ENCODE measurements at regions not wholly inside any gene's neighbourhood (a gene's known extent, or its start where the extent isn't known, plus 50 kb on each side); places are given as distances from the start of the nearest gene placed in this dataset.

DNA sequence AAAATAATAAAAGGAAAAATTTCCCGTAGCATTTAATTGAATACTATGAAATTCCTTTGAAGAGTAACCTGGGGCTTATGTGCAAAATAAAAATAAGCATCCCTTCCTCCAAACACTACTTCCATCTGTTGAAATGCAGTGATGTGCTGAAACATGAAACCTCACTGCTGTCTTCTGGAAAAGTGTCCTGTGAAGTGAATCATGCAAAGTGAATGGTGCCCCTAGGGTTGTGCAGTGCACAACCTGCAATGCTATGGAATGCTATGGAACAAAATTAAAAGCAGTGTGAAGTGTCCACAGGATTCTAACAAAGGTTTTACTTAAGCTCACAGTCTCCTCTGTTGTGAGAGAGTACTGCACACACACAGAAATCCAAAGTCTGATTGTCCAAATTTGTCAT, 480.9 kb downstream of the ETV1 start:
- TF ChIP-seq, protein P1, sequence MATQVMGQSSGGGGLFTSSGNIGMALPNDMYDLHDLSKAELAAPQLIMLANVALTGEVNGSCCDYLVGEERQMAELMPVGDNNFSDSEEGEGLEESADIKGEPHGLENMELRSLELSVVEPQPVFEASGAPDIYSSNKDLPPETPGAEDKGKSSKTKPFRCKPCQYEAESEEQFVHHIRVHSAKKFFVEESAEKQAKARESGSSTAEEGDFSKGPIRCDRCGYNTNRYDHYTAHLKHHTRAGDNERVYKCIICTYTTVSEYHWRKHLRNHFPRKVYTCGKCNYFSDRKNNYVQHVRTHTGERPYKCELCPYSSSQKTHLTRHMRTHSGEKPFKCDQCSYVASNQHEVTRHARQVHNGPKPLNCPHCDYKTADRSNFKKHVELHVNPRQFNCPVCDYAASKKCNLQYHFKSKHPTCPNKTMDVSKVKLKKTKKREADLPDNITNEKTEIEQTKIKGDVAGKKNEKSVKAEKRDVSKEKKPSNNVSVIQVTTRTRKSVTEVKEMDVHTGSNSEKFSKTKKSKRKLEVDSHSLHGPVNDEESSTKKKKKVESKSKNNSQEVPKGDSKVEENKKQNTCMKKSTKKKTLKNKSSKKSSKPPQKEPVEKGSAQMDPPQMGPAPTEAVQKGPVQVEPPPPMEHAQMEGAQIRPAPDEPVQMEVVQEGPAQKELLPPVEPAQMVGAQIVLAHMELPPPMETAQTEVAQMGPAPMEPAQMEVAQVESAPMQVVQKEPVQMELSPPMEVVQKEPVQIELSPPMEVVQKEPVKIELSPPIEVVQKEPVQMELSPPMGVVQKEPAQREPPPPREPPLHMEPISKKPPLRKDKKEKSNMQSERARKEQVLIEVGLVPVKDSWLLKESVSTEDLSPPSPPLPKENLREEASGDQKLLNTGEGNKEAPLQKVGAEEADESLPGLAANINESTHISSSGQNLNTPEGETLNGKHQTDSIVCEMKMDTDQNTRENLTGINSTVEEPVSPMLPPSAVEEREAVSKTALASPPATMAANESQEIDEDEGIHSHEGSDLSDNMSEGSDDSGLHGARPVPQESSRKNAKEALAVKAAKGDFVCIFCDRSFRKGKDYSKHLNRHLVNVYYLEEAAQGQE (IDR thresholded peaks at IDR 0.05; ENCODE audit: low read depth): no peak
- no peak for TF ChIP-seq TAF1 (IDR thresholded peaks at IDR 0.05; ENCODE audit: low read depth)

DNA sequence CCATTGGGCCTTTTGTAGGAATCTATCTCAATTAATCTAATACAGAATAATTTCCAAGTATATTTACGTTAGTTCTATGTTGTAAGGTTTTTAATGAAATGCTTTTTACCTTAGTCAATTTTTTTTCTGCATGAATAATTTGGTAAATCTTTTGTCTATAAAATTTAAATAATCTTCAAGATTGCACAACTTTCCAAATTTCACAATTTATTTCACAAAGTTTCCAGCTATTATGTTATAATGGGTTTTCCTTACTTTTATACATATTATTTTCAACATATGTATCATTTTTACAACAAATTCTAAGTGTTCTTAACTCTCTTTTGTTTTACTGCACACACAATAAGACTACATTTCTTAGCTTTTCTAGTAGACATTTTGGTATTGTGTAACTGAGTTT, 470.7 kb downstream of the ETV1 start:
- no peak for TF ChIP-seq TCF12 (IDR thresholded peaks at IDR 0.05; ENCODE audit: low read depth)
- TF ChIP-seq EP300 (IDR thresholded peaks at IDR 0.05; ENCODE audit: borderline replicate concordance): no peak
- TF ChIP-seq FOXM1 (IDR thresholded peaks at IDR 0.05; ENCODE audit: borderline replicate concordance, low read depth): no peak
- TF ChIP-seq, protein P2, sequence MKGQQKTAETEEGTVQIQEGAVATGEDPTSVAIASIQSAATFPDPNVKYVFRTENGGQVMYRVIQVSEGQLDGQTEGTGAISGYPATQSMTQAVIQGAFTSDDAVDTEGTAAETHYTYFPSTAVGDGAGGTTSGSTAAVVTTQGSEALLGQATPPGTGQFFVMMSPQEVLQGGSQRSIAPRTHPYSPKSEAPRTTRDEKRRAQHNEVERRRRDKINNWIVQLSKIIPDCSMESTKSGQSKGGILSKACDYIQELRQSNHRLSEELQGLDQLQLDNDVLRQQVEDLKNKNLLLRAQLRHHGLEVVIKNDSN (IDR thresholded peaks at IDR 0.05): no peak
- no peak for TF ChIP-seq CEBPB (IDR thresholded peaks at IDR 0.05)
- no peak for TF ChIP-seq TAF1 (IDR thresholded peaks at IDR 0.05; ENCODE audit: low read depth)
- no peak for TF ChIP-seq EGR1 (IDR thresholded peaks at IDR 0.05)
- no peak for TF ChIP-seq NFIC (IDR thresholded peaks at IDR 0.05)
- TF ChIP-seq, protein P1 (IDR thresholded peaks at IDR 0.05; ENCODE audit: low read depth): no peak
- TF ChIP-seq, protein P3, sequence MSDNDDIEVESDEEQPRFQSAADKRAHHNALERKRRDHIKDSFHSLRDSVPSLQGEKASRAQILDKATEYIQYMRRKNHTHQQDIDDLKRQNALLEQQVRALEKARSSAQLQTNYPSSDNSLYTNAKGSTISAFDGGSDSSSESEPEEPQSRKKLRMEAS (IDR thresholded peaks at IDR 0.05): no peak
- TF ChIP-seq CREB1 (IDR thresholded peaks at IDR 0.05; ENCODE audit: low read depth): no peak
- TF ChIP-seq TEAD4 (IDR thresholded peaks at IDR 0.05): no peak
- TF ChIP-seq ZBTB7A (IDR thresholded peaks at IDR 0.05; ENCODE audit: low read depth): no peak
- no peak for TF ChIP-seq YY1 (IDR thresholded peaks at IDR 0.05; ENCODE audit: low read depth)
- no peak for TF ChIP-seq RAD21 (IDR thresholded peaks at IDR 0.05; ENCODE audit: low read depth)

DNA sequence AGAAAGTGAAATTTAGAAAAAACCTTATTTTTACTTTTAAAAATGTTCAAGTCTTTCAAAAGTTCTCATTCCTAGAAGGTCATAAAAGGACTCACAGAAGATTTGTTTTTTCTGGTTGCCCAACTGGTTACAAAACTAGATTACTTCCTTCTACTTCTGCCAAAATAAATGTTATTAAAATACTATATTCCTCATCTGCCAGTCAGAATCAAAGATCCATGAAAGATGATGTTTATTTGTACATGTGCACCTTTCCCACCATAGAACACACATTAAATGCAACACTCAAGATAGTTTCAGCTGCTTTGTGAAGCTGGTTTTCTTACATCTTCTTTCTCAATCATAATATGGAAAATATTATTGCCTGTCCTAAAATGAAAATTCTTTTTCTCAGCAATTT, 465.4 kb downstream of the ETV1 start:
- TF ChIP-seq, protein P2 (IDR thresholded peaks at IDR 0.05): no peak
- TF ChIP-seq RAD21 (IDR thresholded peaks at IDR 0.05; ENCODE audit: low read depth): no peak
- TF ChIP-seq TCF12 (IDR thresholded peaks at IDR 0.05; ENCODE audit: low read depth): no peak
- no peak for TF ChIP-seq NFIC (IDR thresholded peaks at IDR 0.05)
- TF ChIP-seq TAF1 (IDR thresholded peaks at IDR 0.05; ENCODE audit: low read depth): no peak
- TF ChIP-seq ZBTB7A (IDR thresholded peaks at IDR 0.05; ENCODE audit: low read depth): no peak
- no peak for TF ChIP-seq EGR1 (IDR thresholded peaks at IDR 0.05)
- no peak for TF ChIP-seq CEBPB (IDR thresholded peaks at IDR 0.05)
- TF ChIP-seq, protein P1 (IDR thresholded peaks at IDR 0.05; ENCODE audit: low read depth): no peak
- TF ChIP-seq YY1 (IDR thresholded peaks at IDR 0.05; ENCODE audit: low read depth): no peak
- no peak for TF ChIP-seq TEAD4 (IDR thresholded peaks at IDR 0.05)
- TF ChIP-seq, protein P3 (IDR thresholded peaks at IDR 0.05): no peak
- TF ChIP-seq CREB1 (IDR thresholded peaks at IDR 0.05; ENCODE audit: low read depth): no peak
- TF ChIP-seq EP300 (IDR thresholded peaks at IDR 0.05; ENCODE audit: borderline replicate concordance): no peak
- no peak for TF ChIP-seq FOXM1 (IDR thresholded peaks at IDR 0.05; ENCODE audit: borderline replicate concordance, low read depth)

DNA sequence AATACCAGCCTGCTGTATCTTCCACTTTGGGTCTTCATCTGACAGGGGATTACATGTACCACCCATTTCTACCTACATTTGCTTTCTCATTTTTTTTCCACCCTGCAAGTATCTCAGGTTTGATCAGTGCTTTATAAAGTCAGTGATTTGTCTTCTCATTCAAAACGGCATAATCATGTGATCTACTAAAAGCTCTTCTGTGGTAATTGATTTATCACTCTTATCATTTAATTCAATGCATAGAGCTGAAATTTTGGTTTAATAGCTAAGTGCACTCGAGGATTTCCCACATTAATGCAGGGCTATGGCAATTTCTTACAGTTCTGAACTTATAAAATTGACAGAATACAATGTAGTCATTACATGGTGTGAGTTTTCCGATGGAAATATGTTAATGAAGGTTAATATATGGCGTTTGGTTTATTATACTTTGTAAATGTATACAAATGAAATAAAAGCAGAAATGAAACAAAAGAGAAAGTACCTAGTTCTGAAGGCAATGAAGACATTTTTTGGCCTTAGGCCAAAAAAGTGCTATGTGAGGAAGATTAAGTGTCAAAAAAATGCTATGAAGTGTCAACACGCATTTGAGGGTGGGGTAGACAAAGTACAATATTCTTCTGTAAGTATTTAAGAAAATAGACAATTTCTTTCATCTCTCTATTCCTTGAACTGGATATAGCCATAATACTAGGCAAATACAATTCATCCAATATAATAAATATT, 457.3 kb downstream of the ETV1 start:
- TF ChIP-seq NFIC (IDR thresholded peaks at IDR 0.05) (peak; percentile 55; the same call in 1 of the 2 replicates), EP300 (IDR thresholded peaks at IDR 0.05; ENCODE audit: borderline replicate concordance) (no peak)
- TF ChIP-seq, protein P3 (IDR thresholded peaks at IDR 0.05): no peak
